ENCODE measurements at regions not wholly inside any gene's neighbourhood (a gene's known extent, or its start where the extent isn't known, plus 50 kb on each side); places are given as distances from the start of the nearest gene placed in this dataset.

DNA sequence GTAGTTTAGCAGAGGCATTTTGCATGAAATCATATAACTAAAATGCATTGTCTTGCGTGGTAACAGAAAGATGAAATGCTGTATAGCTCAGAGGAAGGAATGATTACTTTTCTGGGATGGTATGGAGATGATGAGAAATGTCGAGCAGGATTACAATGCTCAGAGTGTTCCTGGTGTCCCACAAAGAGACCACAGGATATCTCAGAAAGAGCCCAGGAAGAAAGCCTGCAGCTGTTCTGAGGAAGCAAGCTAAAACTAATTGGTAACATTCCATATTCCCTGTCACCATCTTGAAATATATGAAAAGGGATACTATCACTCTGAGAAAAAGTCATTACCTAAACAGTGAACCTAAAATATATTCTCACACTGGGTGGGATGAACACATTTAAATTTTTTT lies 233.1 kb downstream of the POU4F1 start:
- Histone ChIP-seq H3K79me2 (ENCODE audit: low read length) (no peaks in the 10 kb centered on the region), H3K9ac (ENCODE audit: low read length) (no peak overlapping the region), H2AFZ (ENCODE audit: low read length) (no peak overlapping the region), H3K9me3 (ENCODE audit: low read length) (no peaks in the 10 kb centered on the region), H4K20me1 (ENCODE audit: insufficient read depth, low read depth, low read length) (no peaks in the 10 kb centered on the region), H3K27me3 (ENCODE audit: low read length) (no peaks in the 10 kb centered on the region), H3K4me1 (ENCODE audit: low read length) (no peaks in the 10 kb centered on the region), H3K9me2 (replicated peaks; ENCODE audit: insufficient read depth, low read length) (0 out of 2 replicates have a peak, but pooled peaks cover 3% of the 10 kb centered on the region), H3K4me3 (ENCODE audit: low read length) (no peak overlapping the region), H3K4me2 (ENCODE audit: low read depth, low read length, poor library complexity, severe bottlenecking) (no peak overlapping the region), H3K27ac (ENCODE audit: low read length) (no peak overlapping the region), H3K36me3 (ENCODE audit: insufficient read depth, low read length) (no peaks in the 10 kb centered on the region)
- DNase-seq = no peak

DNA sequence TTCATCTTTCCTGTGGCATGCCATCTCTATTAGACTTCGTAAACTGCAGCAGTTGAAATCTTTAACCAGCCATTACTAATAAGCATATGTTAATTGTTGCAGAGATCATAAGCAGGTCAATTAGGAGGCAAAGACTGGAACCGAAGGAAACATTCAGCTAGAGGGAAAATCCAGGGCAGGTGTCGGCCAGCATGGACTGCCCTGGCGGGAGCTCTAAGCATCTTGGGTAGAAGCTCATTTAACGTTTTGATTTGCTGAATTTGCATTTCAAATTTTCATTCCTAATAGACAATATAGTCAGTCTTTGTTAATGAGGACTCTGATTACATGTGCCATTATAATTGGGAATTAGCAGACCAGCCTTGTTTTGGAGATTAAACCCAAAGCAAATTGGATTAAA lies 238.6 kb downstream of the POU4F1 start:
- H3K36me3 ChIP-seq (ENCODE audit: insufficient read depth, low read length) = no peaks in the 10 kb centered on the region
- no peaks in the 10 kb centered on the region for H3K4me1 ChIP-seq (ENCODE audit: low read length)
- H3K4me3 ChIP-seq (ENCODE audit: low read length) = no peak overlapping the region
- no peak overlapping the region for H3K9ac ChIP-seq (ENCODE audit: low read length)
- no peaks in the 10 kb centered on the region for H3K27me3 ChIP-seq (ENCODE audit: low read length)
- H4K20me1 ChIP-seq (ENCODE audit: insufficient read depth, low read depth, low read length) = no peaks in the 10 kb centered on the region
- H3K4me2 ChIP-seq (ENCODE audit: low read depth, low read length, poor library complexity, severe bottlenecking) = no peak overlapping the region
- DNase-seq = no peak
- no peaks in the 10 kb centered on the region for H3K9me3 ChIP-seq (ENCODE audit: low read length)
- H3K9me2 ChIP-seq (replicated peaks; ENCODE audit: insufficient read depth, low read length) = 0 out of 2 replicates have a peak, but pooled peaks cover 3% of the 10 kb centered on the region
- H2AFZ ChIP-seq (ENCODE audit: low read length) = no peak overlapping the region
- no peak overlapping the region for H3K27ac ChIP-seq (ENCODE audit: low read length)
- H3K79me2 ChIP-seq (ENCODE audit: low read length) = no peaks in the 10 kb centered on the region

DNA sequence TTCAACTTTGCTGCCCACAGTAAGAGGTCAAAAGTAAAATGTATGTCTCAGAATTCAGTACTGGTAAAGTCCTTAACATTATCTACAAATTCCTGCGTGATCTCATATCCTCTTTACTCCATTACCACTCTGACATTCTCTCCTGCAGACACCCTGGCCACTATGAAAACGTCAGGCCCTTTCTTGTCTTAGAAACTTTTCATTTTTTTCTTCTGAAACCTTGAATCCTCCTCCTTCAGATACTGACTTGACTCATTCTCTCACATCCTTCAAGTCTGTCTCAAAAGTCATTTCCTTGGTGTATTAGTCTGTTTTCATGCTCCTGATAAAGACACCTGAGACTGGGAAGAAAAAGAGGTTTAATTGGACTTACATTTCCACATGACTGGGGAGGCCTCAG lies 262.3 kb downstream of the POU4F1 start:
- Histone ChIP-seq H3K36me3 (ENCODE audit: insufficient read depth, low read length) (no peaks in the 10 kb centered on the region), H3K4me2 (ENCODE audit: low read depth, low read length, poor library complexity, severe bottlenecking) (no peak overlapping the region), H3K27me3 (ENCODE audit: low read length) (no peaks in the 10 kb centered on the region), H3K9me3 (ENCODE audit: low read length) (no peaks in the 10 kb centered on the region), H4K20me1 (ENCODE audit: insufficient read depth, low read depth, low read length) (no peaks in the 10 kb centered on the region), H3K9me2 (replicated peaks; ENCODE audit: insufficient read depth, low read length) (no peaks in the 10 kb centered on the region), H3K9ac (ENCODE audit: low read length) (no peak overlapping the region), H3K79me2 (ENCODE audit: low read length) (no peaks in the 10 kb centered on the region), H3K4me3 (ENCODE audit: low read length) (no peak overlapping the region), H2AFZ (ENCODE audit: low read length) (no peak overlapping the region), H3K27ac (ENCODE audit: low read length) (no peak overlapping the region), H3K4me1 (ENCODE audit: low read length) (no peaks in the 10 kb centered on the region)
- no peak for DNase-seq

DNA sequence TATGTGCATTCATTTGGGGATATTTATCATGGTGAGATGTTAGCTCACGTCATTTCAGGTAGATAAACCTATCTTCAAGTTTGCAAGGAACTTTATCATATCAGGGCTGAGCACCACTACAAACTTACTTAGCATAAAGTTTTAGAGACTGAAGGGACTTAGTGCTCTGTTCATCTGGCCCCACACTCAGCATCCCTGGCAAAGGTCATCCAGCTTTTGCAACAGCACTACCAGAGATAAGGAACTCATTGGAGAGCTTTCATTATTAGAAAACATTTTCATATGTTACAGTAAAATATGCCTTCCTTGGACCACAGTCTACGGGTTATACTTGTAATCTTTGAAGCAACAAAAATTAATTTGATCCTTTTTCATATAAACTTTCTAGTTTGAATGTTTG lies 263.4 kb downstream of the POU4F1 start:
- Histone ChIP-seq H3K4me3 (ENCODE audit: low read length) (no peak overlapping the region), H3K9me3 (ENCODE audit: low read length) (no peaks in the 10 kb centered on the region), H3K9ac (ENCODE audit: low read length) (no peak overlapping the region), H2AFZ (ENCODE audit: low read length) (no peak overlapping the region), H3K36me3 (ENCODE audit: insufficient read depth, low read length) (no peaks in the 10 kb centered on the region), H3K27ac (ENCODE audit: low read length) (no peak overlapping the region), H3K4me2 (ENCODE audit: low read depth, low read length, poor library complexity, severe bottlenecking) (no peak overlapping the region), H3K9me2 (replicated peaks; ENCODE audit: insufficient read depth, low read length) (no peaks in the 10 kb centered on the region), H3K4me1 (ENCODE audit: low read length) (no peaks in the 10 kb centered on the region), H4K20me1 (ENCODE audit: insufficient read depth, low read depth, low read length) (no peaks in the 10 kb centered on the region), H3K79me2 (ENCODE audit: low read length) (no peaks in the 10 kb centered on the region), H3K27me3 (ENCODE audit: low read length) (no peaks in the 10 kb centered on the region)
- no peak for DNase-seq

DNA sequence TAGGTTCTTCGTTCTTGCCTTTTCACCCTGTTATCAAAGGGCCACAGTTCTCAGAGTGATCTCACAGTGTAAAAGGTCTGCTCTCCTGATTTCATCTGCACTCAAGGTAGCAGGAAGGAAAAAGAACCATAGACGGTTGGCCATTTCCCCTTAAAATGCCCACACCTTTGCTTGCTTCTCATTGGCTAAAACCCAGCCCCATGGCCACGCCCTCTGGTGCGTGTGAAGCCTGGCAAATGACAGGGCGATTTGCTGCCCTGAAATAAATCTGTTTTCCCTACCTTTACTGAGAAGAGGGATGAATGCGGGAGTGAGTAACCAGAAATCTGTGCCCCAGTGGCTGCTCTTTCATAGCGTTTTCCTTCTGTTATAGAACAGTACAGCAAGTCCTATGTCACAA lies 269.3 kb downstream of the POU4F1 start:
- H3K27me3 ChIP-seq (ENCODE audit: low read length) = no peaks in the 10 kb centered on the region
- no peak overlapping the region for H3K4me3 ChIP-seq (ENCODE audit: low read length)
- H3K27ac ChIP-seq (ENCODE audit: low read length) = no peak overlapping the region
- no peaks in the 10 kb centered on the region for H4K20me1 ChIP-seq (ENCODE audit: insufficient read depth, low read depth, low read length)
- no peak for DNase-seq
- H3K9me2 ChIP-seq (replicated peaks; ENCODE audit: insufficient read depth, low read length) = no peaks in the 10 kb centered on the region
- no peak overlapping the region for H3K4me2 ChIP-seq (ENCODE audit: low read depth, low read length, poor library complexity, severe bottlenecking)
- no peaks in the 10 kb centered on the region for H3K4me1 ChIP-seq (ENCODE audit: low read length)
- no peaks in the 10 kb centered on the region for H3K36me3 ChIP-seq (ENCODE audit: insufficient read depth, low read length)
- no peak overlapping the region for H2AFZ ChIP-seq (ENCODE audit: low read length)
- H3K79me2 ChIP-seq (ENCODE audit: low read length) = no peaks in the 10 kb centered on the region
- H3K9ac ChIP-seq (ENCODE audit: low read length) = no peak overlapping the region
- H3K9me3 ChIP-seq (ENCODE audit: low read length) = no peaks in the 10 kb centered on the region

DNA sequence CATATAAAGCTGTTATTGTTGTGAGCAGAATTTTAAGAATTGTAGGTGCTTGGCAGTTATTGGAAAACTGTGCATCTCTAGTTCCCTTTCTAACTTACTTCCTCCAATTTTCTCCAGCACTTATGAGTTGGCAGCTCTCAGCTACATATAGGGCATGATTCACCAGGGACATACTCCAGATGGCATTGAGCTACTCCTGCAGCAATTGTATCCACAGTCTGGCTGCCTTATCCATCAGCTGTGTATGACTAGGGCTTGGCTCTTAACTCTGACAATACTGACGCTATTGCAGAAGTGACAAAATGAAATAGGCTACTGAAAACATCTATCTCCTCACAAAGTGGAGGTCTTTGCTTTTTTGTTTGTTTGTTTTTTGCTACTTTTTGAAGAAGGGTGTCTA lies 276.7 kb downstream of the POU4F1 start:
- Histone ChIP-seq H3K27me3 (ENCODE audit: low read length) (no peaks in the 10 kb centered on the region), H3K9me3 (ENCODE audit: low read length) (no peaks in the 10 kb centered on the region), H3K27ac (ENCODE audit: low read length) (no peak overlapping the region), H3K4me3 (ENCODE audit: low read length) (no peak overlapping the region), H4K20me1 (ENCODE audit: insufficient read depth, low read depth, low read length) (no peaks in the 10 kb centered on the region), H3K4me1 (ENCODE audit: low read length) (no peaks in the 10 kb centered on the region), H3K36me3 (ENCODE audit: insufficient read depth, low read length) (no peaks in the 10 kb centered on the region), H2AFZ (ENCODE audit: low read length) (no peak overlapping the region), H3K9ac (ENCODE audit: low read length) (no peak overlapping the region), H3K9me2 (replicated peaks; ENCODE audit: insufficient read depth, low read length) (no peaks in the 10 kb centered on the region), H3K4me2 (ENCODE audit: low read depth, low read length, poor library complexity, severe bottlenecking) (no peak overlapping the region), H3K79me2 (ENCODE audit: low read length) (no peaks in the 10 kb centered on the region)
- DNase-seq = no peak

DNA sequence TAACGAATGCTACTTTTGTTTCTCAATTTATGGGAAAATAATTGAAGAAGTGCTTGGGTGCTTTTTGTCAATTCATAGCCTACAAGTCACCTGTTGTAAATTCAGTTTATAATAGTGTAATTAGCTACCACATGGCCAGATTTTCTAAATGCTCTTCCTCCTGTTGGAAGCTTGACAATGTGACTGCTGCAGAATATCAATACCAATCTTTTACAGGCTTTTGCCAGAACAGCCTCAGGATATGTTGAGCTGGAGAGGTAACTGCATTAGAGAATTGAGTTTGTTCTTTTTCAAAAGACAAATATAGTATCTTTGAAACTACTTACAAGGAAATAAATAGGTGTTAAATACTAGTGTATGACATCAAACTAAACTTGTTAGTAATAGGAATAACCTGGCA lies 277.8 kb downstream of the POU4F1 start:
- Histone ChIP-seq H3K4me2 (ENCODE audit: low read depth, low read length, poor library complexity, severe bottlenecking) (no peak overlapping the region), H3K36me3 (ENCODE audit: insufficient read depth, low read length) (no peaks in the 10 kb centered on the region), H3K9me2 (replicated peaks; ENCODE audit: insufficient read depth, low read length) (no peaks in the 10 kb centered on the region), H3K4me1 (ENCODE audit: low read length) (no peaks in the 10 kb centered on the region), H3K27ac (ENCODE audit: low read length) (no peak overlapping the region), H4K20me1 (ENCODE audit: insufficient read depth, low read depth, low read length) (no peaks in the 10 kb centered on the region), H2AFZ (ENCODE audit: low read length) (no peak overlapping the region), H3K27me3 (ENCODE audit: low read length) (no peaks in the 10 kb centered on the region), H3K79me2 (ENCODE audit: low read length) (no peaks in the 10 kb centered on the region), H3K9me3 (ENCODE audit: low read length) (no peaks in the 10 kb centered on the region), H3K4me3 (ENCODE audit: low read length) (no peak overlapping the region), H3K9ac (ENCODE audit: low read length) (no peak overlapping the region)
- DNase-seq = no peak

DNA sequence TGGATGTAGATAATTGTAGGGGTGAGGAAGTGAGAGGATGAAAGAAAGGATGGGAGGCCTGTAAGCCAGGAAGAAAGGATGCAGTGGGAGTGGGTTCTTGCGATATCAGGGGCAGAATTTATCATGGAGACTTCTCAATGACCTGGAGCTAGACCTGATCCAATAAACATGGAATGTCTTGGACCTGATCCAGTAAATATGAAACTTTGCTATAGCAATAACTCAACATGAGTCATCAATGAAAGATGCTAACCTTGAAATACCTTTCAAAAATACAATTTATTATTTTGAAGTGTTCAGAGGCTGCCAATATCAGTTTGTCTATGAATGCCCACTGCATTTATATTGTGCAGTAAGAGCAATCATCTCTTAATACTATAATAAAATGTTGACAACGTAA lies 279.5 kb downstream of the POU4F1 start:
- H3K9me2 ChIP-seq (replicated peaks; ENCODE audit: insufficient read depth, low read length) = no peaks in the 10 kb centered on the region
- no peaks in the 10 kb centered on the region for H3K36me3 ChIP-seq (ENCODE audit: insufficient read depth, low read length)
- H3K9ac ChIP-seq (ENCODE audit: low read length) = no peak overlapping the region
- H3K27ac ChIP-seq (ENCODE audit: low read length) = no peak overlapping the region
- H3K27me3 ChIP-seq (ENCODE audit: low read length) = no peaks in the 10 kb centered on the region
- no peaks in the 10 kb centered on the region for H3K9me3 ChIP-seq (ENCODE audit: low read length)
- H2AFZ ChIP-seq (ENCODE audit: low read length) = no peak overlapping the region
- DNase-seq = no peak
- no peaks in the 10 kb centered on the region for H3K4me1 ChIP-seq (ENCODE audit: low read length)
- H3K4me3 ChIP-seq (ENCODE audit: low read length) = no peak overlapping the region
- no peaks in the 10 kb centered on the region for H4K20me1 ChIP-seq (ENCODE audit: insufficient read depth, low read depth, low read length)
- H3K4me2 ChIP-seq (ENCODE audit: low read depth, low read length, poor library complexity, severe bottlenecking) = no peak overlapping the region
- no peaks in the 10 kb centered on the region for H3K79me2 ChIP-seq (ENCODE audit: low read length)

DNA sequence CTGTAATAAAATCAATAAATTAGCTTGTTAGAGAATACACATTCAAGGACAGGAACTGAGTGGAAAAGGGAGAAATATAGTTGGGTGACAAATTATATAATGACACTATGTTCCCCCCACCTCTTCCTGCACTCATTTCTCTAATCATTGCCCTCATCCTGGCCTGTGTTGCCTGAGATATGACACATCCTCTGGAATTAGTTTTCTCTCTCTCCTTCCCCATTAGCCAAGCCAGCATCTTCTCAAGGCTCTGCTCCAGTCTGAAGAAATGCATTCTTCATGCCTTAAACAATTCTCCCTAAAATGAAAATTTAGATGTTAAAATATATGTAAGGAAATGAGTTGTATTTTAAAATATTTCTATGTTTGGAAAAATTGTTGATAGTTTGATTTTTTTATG lies 280.3 kb downstream of the POU4F1 start:
- no peaks in the 10 kb centered on the region for H3K27me3 ChIP-seq (ENCODE audit: low read length)
- H3K9me3 ChIP-seq (ENCODE audit: low read length) = no peaks in the 10 kb centered on the region
- H3K36me3 ChIP-seq (ENCODE audit: insufficient read depth, low read length) = no peaks in the 10 kb centered on the region
- H3K9me2 ChIP-seq (replicated peaks; ENCODE audit: insufficient read depth, low read length) = no peaks in the 10 kb centered on the region
- no peak for DNase-seq
- H3K4me3 ChIP-seq (ENCODE audit: low read length) = no peak overlapping the region
- no peak overlapping the region for H3K9ac ChIP-seq (ENCODE audit: low read length)
- no peaks in the 10 kb centered on the region for H3K4me1 ChIP-seq (ENCODE audit: low read length)
- no peak overlapping the region for H3K4me2 ChIP-seq (ENCODE audit: low read depth, low read length, poor library complexity, severe bottlenecking)
- no peak overlapping the region for H2AFZ ChIP-seq (ENCODE audit: low read length)
- no peaks in the 10 kb centered on the region for H4K20me1 ChIP-seq (ENCODE audit: insufficient read depth, low read depth, low read length)
- no peaks in the 10 kb centered on the region for H3K79me2 ChIP-seq (ENCODE audit: low read length)
- H3K27ac ChIP-seq (ENCODE audit: low read length) = no peak overlapping the region

Data from Karpas-422 (cell line).